ENCODE measurements at regions not wholly inside any gene's neighbourhood (a gene's known extent, or its start where the extent isn't known, plus 50 kb on each side); places are given as distances from the start of the nearest gene placed in this dataset.
"Not testable (repeated sequence)": the region's sequence is repeated elsewhere in the genome, so short reads cannot be mapped to it uniquely, and the experiment has no call there.

DNA sequence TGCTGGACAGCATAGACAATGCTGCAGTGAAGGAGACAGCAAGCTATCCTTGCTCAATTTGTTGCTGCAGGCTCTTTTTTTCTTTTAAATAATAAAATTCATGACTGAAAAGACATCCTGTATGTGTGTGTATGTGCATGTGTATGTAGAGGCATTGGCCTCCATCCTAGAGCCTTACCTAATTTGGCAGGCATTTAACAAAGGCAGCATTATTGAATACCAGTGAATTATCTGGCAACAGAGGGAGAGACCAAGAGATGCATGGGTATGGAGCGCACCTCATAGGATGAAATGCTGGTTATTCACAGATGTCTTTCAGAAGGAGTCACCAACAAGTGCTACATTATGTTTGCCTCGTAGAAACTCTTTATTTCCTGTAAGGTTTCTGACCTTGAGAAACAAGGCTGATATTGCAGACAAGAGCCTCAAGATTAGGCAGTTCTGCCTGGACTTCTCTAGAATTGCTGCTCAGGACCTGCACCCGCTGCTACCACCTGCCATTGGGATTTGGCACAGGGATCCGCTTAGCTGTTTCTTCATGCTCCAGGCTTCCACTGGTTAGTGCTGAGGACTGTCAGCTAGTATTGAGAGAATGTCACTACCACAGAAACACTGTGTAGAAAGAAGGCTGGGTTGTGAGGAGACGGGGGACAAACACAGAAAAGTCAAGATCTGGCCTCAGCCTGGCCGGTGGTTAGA is 247.7 kb upstream of the RFX3 start:
- no peak for DNase-seq (ENCODE audit: low spot score)

DNA sequence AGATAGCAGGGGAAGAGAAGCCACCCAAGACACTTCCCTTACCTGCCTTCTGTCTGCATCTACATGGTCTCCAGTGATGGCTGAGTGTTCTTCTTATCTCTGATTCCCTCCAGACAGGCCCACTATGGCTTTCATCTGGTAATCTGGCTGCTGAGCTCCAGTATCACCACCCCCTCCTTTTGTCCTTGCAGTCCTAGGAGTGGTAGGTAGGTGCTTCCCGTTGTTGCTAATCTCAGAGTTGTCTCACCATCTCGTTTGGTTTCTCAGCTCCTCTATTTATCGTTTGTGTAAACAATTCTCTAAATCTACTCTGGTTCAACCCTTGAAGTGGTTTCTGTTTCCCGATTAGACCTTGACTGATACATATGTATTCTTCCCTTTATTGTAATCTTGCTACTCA is 243.8 kb upstream of the RFX3 start:
- no peak for DNase-seq (ENCODE audit: low spot score)

DNA sequence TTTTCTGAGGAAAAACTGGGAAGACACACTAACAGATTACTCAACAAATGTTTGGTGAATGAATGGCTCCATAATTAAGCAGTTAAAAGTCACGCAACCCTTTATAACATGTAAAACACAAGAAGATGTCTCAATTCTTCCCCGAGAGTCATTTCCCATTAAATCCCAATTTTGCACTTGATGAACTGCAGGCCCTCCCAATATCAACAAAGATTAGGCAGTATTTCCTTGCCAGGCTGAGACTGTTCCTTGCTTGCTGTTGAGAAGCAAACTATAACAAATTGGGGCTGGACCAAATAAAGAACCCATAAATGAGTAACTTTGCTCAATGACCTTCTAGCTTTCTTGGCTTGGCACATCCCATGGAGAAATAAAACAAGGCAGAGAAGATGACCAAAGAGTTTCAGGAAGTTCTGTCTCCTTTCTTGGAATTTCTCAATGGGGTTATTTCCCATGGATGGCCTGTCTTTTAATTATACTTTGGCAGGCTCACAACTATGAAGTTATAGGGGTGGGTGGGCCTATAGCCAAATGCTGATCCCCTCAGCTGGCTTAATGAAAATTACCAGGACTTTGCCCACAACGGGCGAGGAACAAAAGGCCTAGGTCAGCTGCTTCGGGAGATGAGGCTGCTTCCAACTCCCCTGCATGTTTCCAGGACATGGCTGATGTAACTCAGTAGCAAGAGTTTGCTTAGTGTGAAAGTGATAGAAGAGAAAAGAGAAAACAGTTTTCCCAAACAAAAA is 243.1 kb upstream of the RFX3 start:
- no peak for DNase-seq (ENCODE audit: low spot score)

DNA sequence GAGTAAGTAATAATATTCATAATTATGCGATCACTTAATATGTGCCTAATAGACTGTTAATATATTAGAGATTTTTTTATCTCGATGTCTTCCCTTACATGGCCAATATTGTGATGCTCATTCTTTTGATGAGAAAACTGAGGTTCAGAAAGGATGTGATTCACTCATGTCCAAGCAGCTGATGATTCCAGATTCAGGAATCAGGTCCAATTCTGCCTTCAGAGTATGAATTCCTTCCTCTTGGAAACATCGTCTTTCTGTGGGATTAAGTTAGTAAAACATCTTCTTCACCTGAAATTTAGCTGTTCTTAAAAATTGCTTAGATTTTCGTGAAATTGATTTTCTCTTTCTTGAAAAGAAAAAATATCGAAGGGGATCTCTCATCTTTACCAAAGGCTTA is 242.5 kb upstream of the RFX3 start:
- no peak for DNase-seq (ENCODE audit: low spot score)

DNA sequence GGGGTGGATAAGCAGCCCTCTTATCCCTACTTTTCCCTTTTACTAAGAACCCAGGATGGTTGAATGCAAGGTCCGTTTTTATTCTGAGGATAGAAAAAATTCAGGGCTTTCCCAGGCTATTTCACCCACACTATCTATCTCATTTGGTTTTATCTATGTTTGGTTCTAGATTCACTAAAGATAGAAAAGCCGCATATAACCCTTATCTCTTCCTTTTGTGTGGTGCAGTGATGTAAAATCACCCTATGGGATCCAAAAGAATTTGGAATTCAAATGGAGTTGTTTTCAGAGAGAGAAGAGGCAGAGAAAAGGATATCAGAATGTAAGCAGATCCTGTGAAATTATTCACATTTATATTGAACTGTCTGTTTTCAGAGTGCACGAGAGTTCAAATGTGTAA is 236.3 kb upstream of the RFX3 start:
- DNase-seq (ENCODE audit: low spot score): no peak

DNA sequence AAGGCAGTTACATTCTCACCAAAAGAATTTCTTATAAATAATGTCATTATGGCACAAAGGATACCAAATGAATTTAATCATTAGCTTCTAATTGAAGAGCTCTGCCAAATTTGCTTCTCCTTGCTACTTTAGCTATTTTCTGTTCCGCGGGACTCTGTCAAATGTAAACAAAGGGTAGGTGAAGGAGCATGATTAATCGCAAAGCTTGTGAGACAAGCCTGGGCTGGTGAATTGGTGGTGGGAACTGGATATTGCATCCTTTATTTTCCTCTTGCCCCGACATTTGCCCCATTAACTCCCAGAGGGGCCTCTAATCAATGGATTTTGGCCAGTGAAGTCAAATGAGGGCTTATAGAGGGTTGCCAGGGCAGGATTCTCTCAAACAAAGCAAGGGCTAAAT is 234.2 kb upstream of the RFX3 start:
- no peak for DNase-seq (ENCODE audit: low spot score)

DNA sequence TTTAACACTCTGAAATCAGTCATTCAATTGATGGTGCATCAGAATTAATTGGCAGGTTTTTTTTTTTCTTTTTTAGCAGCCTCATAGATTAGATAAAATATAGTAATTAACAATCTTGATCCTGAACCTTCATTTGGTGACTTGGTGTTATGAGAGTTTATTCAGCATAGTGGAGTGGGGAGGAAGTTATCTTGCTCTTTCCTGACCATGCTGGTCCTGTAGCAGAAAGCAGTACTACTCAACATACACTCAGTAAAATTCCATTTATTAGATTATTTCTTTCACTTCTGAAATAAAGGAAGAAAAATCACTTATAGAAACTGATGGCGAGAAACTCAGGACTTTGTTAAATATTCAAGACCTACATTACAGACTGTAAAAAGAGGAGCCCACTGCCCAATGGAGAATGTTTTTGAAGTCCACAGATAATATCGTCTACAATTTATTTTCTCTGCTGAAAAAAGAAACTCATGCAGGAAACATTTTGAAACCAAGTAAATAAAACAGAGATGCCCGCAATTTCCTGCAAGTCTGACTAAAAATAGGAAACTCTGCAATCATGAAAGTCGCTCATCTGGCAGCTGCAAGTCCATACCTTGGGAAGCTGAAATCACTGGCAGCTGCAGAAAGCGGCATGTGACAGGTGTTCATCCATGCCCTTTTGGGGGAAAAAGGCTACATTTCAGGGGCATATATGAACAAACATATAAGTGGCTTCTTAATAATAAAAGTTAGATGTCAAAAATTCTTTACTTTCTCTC is 233.2 kb upstream of the RFX3 start:
- no peak for DNase-seq (ENCODE audit: low spot score)

DNA sequence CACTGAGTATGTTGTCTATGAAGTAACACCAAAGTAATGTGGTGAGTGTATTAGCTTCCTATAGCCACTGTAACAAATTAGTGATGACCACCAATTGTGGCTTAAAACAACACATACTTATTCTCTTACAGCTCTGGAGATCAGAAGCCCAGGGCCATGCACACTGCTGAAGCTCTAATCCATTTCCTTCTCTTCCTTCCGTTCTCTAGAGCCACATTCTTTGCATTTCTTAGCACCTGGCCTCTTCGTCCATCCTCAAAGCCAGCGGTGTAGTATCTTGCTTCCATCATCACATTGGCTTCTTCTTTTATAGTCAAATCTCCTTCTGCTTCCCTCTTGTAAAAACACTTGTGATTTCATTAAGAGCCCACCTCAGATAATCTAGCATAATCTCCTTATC is 230.3 kb upstream of the RFX3 start:
- no peak for DNase-seq (ENCODE audit: low spot score)

DNA sequence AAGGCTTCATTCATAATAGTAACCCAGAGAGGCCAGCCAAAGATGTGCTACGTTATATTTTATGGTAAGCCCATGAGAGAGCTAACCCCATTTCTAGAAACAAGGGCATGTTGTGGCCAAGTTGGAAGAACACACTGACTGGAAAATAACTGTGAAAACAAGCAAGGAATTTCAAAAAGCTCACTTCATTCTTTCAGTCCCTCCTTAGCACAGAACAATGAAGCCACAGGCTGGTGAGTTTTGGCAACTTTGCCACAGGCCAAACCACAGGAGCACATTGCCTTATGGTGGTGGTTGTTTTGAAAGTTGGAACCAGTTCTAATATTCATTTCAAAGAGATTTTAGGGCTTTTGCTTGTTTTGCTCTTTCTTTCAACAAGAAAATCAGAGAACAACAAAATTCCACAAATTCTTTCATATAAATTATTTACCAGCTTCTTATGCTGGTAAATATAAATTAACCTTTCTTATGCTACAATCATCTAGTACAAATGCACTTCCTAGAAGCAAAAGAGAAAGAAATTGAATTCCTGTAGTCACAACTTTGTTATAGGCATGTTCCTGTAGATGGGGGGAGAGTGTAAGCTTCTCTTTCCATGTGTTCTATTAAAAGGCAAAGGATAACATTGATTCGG is 225.4 kb upstream of the RFX3 start:
- DNase-seq (ENCODE audit: low spot score): no peak

DNA sequence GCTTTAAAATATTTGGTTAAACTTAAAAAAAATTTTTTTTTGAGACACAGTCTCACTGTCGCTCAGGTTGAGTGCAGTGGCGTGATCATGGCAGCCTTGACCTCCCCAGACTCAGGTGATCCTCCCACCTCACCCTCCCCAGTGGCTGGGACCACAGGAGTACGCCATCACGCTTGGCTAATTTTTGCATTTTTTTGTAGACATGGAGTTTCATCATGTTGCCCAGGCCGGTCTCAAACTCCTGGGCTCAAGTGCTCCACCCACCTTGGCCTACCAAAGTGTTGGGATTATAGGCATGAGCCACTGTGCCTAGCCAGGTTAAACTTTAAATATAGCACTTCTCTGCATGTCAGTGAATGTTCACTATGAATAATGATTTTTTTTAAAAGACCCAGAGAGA is 224.5 kb upstream of the RFX3 start:
- DNase-seq (ENCODE audit: low spot score): no peak

DNA sequence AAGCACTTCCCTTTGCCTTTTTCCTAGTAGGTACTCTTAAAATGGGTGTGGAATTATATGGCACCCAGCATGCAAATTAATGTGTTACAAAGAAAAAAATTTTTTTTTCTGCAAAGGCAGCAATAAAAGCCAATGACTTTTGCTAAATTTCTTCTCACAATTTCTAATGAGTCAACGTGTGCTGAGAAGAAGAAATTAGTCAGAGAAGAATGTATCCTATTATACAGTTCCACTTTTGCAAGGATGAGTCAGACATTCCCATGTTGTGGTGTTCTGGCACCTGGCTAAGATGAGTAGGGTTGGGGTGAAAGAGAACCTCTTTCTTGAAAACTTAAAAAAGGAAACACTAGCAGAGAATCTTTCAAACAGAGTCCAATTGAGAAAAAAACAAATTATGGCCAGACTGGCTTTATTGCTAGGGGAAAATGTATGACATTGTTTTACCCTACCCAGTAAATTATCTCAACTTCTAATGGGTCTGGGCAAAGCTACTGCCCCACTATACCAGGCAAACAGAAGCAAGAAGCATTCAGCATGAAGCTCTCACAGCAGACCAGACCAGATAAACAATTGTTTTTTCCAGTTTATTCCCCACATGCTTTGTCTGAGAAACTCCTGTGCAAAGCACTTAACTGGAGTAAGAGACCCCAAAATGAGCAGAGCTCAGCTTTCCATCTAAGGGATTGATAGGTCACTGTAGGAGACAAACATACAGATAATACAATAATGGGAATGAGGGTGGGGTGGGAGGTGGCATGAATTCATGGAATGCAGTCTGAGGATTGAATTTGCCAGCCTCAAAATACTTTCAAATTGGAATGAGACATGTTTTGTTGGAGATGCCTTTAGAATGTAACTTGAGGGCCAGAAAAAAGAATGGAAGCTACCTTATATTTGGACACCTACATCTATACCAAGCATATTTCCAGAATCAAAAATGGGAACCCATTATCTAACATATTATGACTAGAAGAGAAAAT is 220.8 kb upstream of the RFX3 start:
- DNase-seq (ENCODE audit: low spot score): no peak

DNA sequence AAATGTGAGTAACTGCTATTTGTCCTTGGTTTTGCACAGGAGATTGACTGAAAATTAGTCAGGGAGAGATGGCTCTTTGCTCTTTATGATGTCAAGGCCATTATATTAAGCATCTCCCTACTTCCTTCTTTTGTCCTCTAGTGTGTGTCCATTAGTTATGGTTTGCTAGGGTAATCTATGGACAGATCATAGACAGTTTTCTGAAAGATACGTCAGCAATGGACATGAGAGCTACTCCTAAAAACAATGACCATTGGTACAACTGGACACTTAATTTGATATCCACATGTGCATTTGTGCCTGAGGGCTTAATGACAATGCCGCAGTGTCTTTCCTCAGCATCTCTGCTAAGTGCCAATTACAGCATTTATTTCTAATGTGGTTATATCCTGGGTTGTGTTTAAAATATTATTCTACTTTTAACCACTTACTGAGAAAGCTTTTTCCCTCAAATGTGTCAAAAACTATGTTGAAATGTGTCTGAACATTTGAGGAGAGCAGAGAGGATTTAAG is 218.2 kb upstream of the RFX3 start:
- DNase-seq (ENCODE audit: low spot score): no peak

DNA sequence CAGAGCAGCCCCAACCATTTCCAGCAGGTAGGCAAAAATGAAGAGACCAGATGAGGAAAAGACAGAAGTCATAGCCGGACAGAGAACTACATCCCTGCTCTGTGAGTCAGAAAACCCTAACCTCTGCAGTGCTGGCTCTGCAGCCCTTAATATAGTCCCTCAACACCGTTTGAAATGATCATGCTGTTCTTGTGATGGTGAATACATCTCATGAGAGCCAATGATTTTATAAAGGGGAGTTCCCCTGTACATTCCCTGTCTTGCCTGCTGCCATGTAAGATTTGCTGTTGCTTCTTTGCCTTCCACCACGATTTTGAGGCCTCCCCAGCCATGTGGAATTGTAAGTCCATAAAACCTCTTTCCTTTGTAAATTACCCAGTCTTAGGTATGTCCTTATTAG is 216.8 kb upstream of the RFX3 start:
- no peak for DNase-seq (ENCODE audit: low spot score)

DNA sequence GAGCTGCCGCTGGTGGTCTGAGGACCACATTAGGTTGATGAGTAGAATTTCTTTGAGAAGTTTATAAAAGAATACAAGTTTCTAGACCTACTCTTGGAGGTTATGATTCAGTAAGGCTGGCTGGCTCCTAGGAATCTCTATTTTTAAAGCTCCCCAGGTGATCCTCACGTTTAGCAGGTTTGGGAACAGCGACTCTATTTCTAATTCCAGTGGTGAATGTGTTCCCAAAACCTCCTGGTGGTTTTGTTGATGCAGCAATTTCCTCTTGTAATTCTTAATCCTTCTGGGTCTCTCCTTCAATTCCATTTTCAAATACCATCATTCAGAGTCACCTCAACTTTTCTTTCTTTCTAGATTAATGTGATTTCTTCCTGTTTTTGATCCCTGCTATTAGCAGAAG is 215.9 kb upstream of the RFX3 start:
- no peak for DNase-seq (ENCODE audit: low spot score)

DNA sequence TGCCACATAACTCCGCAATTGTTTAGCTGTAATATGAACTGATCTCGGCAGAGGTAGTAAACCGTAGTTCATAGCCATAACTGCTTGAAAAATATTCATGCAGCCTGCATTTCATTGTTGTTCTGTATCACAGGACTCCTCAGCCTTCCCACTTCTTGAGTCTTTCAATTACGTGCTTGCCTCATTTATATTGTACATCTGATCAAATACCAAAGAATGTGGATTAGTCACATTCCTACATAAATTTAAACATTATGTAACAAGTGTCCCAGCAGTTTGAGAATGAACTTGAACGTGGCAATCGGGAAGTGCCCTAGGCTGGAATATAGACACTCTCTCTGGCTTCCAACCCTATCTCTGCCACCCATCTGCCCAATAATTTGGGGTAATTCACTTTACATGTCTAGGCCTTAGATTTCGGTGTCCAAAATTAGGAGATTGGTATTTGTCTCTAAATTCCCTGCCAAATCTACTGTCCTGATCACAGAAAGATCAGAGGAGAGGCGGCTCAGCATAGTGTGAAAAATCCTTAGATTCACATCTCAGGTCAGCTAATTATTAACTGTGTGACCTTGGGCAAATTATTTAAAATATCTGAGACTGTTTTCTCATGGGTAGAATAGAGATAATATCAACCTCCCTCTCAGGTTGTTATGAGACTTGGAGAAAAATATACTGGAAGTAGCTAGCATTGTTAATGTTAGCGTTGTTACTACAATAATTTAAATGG is 215.1 kb upstream of the RFX3 start:
- no peak for DNase-seq (ENCODE audit: low spot score)

DNA sequence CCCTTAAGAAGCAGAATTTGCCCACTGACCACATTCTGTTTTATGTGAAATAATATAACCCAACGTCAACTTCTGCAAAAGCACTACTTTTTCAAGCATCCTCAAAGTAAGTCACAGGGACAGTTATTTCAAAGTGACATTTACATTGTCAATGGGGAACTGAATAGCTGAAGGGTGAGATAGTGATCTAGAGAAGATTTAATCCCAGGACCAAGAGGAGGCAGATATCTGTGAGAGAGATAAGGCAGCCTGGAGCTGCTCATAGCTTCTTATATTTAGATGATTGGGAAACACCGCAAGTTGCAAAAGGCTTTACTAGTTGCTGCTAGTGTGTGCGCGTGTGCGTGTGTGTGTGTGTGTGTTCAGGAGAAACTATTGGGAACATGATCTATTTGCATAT is 210.4 kb upstream of the RFX3 start:
- no peak for DNase-seq (ENCODE audit: low spot score)

DNA sequence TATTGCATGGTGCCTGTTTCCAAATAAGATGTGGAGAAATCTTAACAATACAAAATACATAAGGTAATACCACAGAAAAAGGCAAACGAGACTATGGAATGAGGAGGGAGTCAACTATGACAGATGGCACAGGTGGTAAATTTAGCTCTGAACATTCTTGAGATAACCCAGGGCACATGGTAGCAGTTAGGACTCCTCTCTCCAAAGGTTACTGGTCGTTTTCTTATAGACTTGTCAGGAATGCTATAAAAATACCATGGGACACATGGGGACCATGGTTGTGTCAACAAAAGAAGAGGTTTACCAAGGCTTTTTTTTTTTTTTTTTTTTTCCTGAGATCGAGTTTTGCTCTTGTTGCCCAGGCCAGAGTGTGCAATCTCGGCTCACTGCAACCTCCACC is 209.4 kb upstream of the RFX3 start:
- DNase-seq (ENCODE audit: low spot score): no peak

DNA sequence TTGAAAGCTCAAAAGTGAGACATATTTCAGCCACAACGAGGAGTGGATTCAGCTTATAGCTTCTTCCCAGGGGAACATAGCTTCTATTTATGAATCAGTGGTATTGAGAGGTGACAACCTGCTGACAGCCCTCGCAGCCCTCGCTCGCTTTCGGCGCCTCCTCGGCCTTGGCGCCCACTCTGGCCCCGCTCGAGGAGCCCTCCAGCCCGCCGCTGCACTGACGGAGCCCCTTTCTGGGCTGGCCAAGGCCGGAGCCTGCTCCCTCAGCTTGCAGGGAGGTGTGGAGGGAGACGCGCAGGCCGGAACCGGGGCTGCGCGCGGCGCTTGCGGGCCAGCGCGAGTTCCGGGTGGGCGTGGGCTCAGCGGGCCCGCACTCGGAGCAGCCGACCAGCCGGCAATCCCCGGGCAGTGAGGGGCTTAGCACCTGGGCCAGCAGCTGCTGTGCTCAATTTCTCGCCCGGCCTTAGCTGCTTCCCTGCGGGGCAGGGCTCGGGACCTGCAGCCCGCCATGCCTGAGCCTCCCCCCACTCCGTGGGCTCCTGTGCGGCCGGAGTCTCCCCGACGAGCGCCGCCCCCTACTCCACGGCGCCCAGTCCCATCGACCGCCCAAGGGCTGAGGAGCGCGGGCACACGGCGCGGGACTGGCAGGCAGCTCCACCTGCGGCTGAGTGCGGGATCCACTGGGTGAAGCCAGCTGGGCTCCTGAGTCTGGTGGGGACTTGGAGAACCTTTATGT is 207.9 kb upstream of the RFX3 start:
- DNase-seq (ENCODE audit: low spot score): not testable (repeated sequence)

DNA sequence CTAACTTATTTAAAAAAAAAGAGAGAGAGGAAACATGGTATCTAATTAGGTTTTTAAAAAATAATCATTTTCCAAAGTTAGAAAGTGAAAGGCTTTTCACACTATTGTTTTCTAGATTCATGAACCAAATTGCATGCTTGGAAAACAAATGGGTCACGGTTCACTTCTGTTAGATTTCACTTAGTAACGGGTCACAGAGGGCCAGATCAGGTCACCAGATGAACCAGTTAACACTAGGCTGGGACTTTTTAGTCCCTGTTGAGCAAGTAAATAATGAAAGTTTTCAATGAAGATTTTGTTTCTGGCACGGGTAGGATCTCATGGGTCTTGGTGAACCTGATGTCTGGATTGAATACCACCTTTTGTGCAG is 207.2 kb upstream of the RFX3 start:
- DNase-seq (ENCODE audit: low spot score): no peak

All from ecto neural progenitor cell (in vitro differentiated cells).